ENCODE measurements at regions not wholly inside any gene's neighbourhood (a gene's known extent, or its start where the extent isn't known, plus 50 kb on each side); places are given as distances from the start of the nearest gene placed in this dataset.

DNA sequence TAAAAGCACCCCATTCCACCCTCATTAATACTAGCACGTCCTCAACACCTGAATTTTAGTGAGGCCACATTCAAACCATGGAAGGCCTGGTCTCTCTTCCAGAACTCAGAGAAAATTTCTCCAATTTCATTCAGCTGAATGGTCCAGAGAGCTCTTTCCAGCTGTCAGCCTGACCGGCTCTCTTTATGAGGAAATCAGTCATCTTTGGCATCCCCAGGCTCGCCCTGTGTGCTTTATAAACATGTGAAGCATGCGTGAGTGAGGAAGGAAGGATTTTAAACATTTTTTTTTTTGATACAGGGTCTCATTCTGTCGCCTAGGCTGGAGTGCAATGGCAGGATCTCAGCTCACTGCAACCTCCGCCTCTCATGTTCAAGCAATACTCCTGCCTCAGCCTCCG, 1812.9 kb upstream of the TENM3 start:
- H3K18ac ChIP-seq (ENCODE audit: low read length): no peak overlapping the region
- H4K8ac ChIP-seq (ENCODE audit: low read depth, low read length): no peak overlapping the region
- no peaks in the 10 kb centered on the region for H3K27me3 ChIP-seq (ENCODE audit: control insufficient read depth in 3 of 3, insufficient read depth in 3 of 3, low read depth in 1 of 3, low read length in 3 of 3)
- no peaks in the 10 kb centered on the region for H3K36me3 ChIP-seq (replicated peaks in 1 of 2; ENCODE audit: control insufficient read depth in 2 of 2, insufficient read depth in 2 of 2, low read length in 2 of 2)
- H3K4me3 ChIP-seq (ENCODE audit: low read length in 2 of 2): no peak overlapping the region
- no peak overlapping the region for H3K27ac ChIP-seq (replicated peaks; ENCODE audit: low read length)
- no peak overlapping the region for H2BK15ac ChIP-seq (ENCODE audit: low read length)
- no peak overlapping the region for H3K4ac ChIP-seq (ENCODE audit: low read length)
- no peak overlapping the region for H2BK5ac ChIP-seq (ENCODE audit: low read length)
- no CpG with 5 or more reads among the region's 7 CpGs for WGBS, 2 donors (ENCODE audit: extremely low coverage in 2 of 2, insufficient read length in 2 of 2, insufficient replicate concordance in 1 of 2)
- H2BK12ac ChIP-seq (ENCODE audit: low read length): no peak overlapping the region
- H3K9me3 ChIP-seq (replicated peaks in 1 of 2; ENCODE audit: control insufficient read depth in 2 of 2, insufficient read depth in 1 of 2, low read depth in 1 of 2, low read length in 2 of 2): no peaks in the 10 kb centered on the region
- no peak for DNase-seq (ENCODE audit: low spot score)
- H3K23ac ChIP-seq (ENCODE audit: low read depth, low read length, poor library complexity): no peak overlapping the region
- no peak overlapping the region for H3K4me2 ChIP-seq (ENCODE audit: insufficient read depth, low read length, poor library complexity, severe bottlenecking)
- H2AFZ ChIP-seq (ENCODE audit: low read length): no peak overlapping the region
- no peak overlapping the region for H2BK120ac ChIP-seq (ENCODE audit: low read depth, low read length)
- H2AK5ac ChIP-seq (ENCODE audit: low read depth, low read length): no peak overlapping the region
- peaks cover 2% of the 10 kb centered on the region in 2 donors for H3K4me1 ChIP-seq (ENCODE audit: control insufficient read depth in 2 of 2, insufficient read depth in 1 of 2, low read depth in 1 of 2, low read length in 2 of 2)
- H3K9ac ChIP-seq (ENCODE audit: low read depth, low read length, poor library complexity): no peak overlapping the region
- H3K14ac ChIP-seq (ENCODE audit: low read length): no peak overlapping the region
- no peak overlapping the region for H4K91ac ChIP-seq (ENCODE audit: low read depth, low read length, poor library complexity)
- no peaks in the 10 kb centered on the region for H3K79me1 ChIP-seq (ENCODE audit: low read depth, low read length)

DNA sequence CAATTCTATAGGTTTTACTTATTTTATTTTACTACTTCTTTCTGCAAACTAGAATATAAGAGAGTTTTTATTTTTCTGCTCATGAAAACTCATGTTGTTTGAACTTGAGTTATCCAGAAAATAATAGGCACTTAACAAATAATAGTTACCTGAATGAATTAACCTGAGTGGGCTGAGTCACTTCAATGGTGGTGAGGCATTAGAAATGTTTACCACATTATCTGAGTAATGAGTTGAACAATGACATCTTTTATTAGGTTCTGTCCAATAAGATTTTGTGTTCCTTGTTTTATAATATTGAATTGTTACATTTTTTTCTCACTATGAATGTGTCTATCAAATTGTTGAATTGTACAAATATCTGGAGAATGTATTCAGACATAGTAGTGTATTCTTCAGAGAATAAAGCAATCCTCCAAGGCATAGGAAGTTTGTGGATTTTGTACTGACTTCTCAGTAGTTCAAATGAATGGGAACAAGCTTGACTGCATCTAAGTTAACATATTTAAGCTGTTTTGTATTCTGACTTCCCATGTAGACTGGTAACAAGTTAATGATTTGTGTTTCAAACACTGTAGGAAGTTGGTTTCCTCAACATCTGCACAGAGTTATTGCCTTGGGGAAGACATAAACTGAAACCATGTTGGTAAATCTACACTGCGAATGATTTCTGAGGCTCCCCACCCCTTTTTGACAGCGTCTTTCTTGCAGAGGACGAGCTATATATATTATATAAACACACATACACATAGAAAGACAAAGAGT, 1808.9 kb upstream of the TENM3 start:
- no peak overlapping the region for H2AK5ac ChIP-seq (ENCODE audit: low read depth, low read length)
- no peak overlapping the region for H3K18ac ChIP-seq (ENCODE audit: low read length)
- peak overlapping the region; percentile 71 for H2AFZ ChIP-seq (ENCODE audit: low read length)
- H3K79me1 ChIP-seq (ENCODE audit: low read depth, low read length): no peaks in the 10 kb centered on the region
- DNase-seq (ENCODE audit: low spot score): no peak
- no peak overlapping the region for H4K91ac ChIP-seq (ENCODE audit: low read depth, low read length, poor library complexity)
- H3K9ac ChIP-seq (ENCODE audit: low read depth, low read length, poor library complexity): no peak overlapping the region
- H3K36me3 ChIP-seq (replicated peaks in 1 of 2; ENCODE audit: control insufficient read depth in 2 of 2, insufficient read depth in 2 of 2, low read length in 2 of 2): no peaks in the 10 kb centered on the region
- H3K4me2 ChIP-seq (ENCODE audit: insufficient read depth, low read length, poor library complexity, severe bottlenecking): no peak overlapping the region
- no peak overlapping the region for H2BK15ac ChIP-seq (ENCODE audit: low read length)
- H2BK5ac ChIP-seq (ENCODE audit: low read length): no peak overlapping the region
- no peak overlapping the region for H3K27ac ChIP-seq (replicated peaks; ENCODE audit: low read length)
- no peak overlapping the region for H3K4me3 ChIP-seq (ENCODE audit: low read length in 2 of 2)
- no peak overlapping the region for H2BK120ac ChIP-seq (ENCODE audit: low read depth, low read length)
- no peak overlapping the region for H3K14ac ChIP-seq (ENCODE audit: low read length)
- no peaks in the 10 kb centered on the region for H3K9me3 ChIP-seq (replicated peaks in 1 of 2; ENCODE audit: control insufficient read depth in 2 of 2, insufficient read depth in 1 of 2, low read depth in 1 of 2, low read length in 2 of 2)
- WGBS, 2 donors (ENCODE audit: extremely low coverage in 2 of 2, insufficient read length in 2 of 2, insufficient replicate concordance in 1 of 2): no CpG with 5 or more reads among the region's 3 CpGs
- no peak overlapping the region for H2BK12ac ChIP-seq (ENCODE audit: low read length)
- no peak overlapping the region for H3K23ac ChIP-seq (ENCODE audit: low read depth, low read length, poor library complexity)
- H3K4ac ChIP-seq (ENCODE audit: low read length): no peak overlapping the region
- peaks cover 2% of the 10 kb centered on the region in 2 donors for H3K4me1 ChIP-seq (ENCODE audit: control insufficient read depth in 2 of 2, insufficient read depth in 1 of 2, low read depth in 1 of 2, low read length in 2 of 2)
- H4K8ac ChIP-seq (ENCODE audit: low read depth, low read length): no peak overlapping the region
- H3K27me3 ChIP-seq (ENCODE audit: control insufficient read depth in 3 of 3, insufficient read depth in 3 of 3, low read depth in 1 of 3, low read length in 3 of 3): no peaks in the 10 kb centered on the region

DNA sequence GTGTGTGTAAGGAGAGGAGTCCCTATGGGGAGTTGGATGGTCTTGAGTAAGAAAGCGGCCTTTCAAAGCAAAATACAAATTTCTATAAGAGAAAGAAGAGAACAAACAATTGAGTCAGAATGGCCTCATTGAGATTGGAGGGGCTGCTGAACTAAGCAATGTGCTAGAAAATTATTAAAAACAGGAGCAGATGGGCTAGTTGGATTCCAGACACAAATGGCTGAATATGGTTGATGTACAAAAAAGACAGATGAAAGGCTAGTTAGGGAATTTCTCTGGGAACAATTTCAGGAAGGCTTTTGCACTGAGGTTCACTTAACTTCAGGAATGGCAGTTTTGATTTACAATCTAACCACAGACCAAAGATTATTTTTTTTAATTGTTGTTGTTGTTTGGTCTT, 1806.8 kb upstream of the TENM3 start:
- no peak overlapping the region for H3K9ac ChIP-seq (ENCODE audit: low read depth, low read length, poor library complexity)
- H3K36me3 ChIP-seq (replicated peaks in 1 of 2; ENCODE audit: control insufficient read depth in 2 of 2, insufficient read depth in 2 of 2, low read length in 2 of 2): no peaks in the 10 kb centered on the region
- no peaks in the 10 kb centered on the region for H3K9me3 ChIP-seq (replicated peaks in 1 of 2; ENCODE audit: control insufficient read depth in 2 of 2, insufficient read depth in 1 of 2, low read depth in 1 of 2, low read length in 2 of 2)
- H2BK5ac ChIP-seq (ENCODE audit: low read length): no peak overlapping the region
- no peak overlapping the region for H2BK15ac ChIP-seq (ENCODE audit: low read length)
- H2BK12ac ChIP-seq (ENCODE audit: low read length): no peak overlapping the region
- no peak overlapping the region for H3K18ac ChIP-seq (ENCODE audit: low read length)
- no peak overlapping the region for H4K8ac ChIP-seq (ENCODE audit: low read depth, low read length)
- no peak overlapping the region for H3K4me2 ChIP-seq (ENCODE audit: insufficient read depth, low read length, poor library complexity, severe bottlenecking)
- no peaks in the 10 kb centered on the region for H3K79me1 ChIP-seq (ENCODE audit: low read depth, low read length)
- H3K27me3 ChIP-seq (ENCODE audit: control insufficient read depth in 3 of 3, insufficient read depth in 3 of 3, low read depth in 1 of 3, low read length in 3 of 3): no peaks in the 10 kb centered on the region
- H3K4ac ChIP-seq (ENCODE audit: low read length): no peak overlapping the region
- no peak overlapping the region for H2BK120ac ChIP-seq (ENCODE audit: low read depth, low read length)
- no peak overlapping the region for H4K91ac ChIP-seq (ENCODE audit: low read depth, low read length, poor library complexity)
- no peak overlapping the region for H3K14ac ChIP-seq (ENCODE audit: low read length)
- DNase-seq (ENCODE audit: low spot score): no peak
- H3K27ac ChIP-seq (replicated peaks; ENCODE audit: low read length): no peak overlapping the region
- H3K4me1 ChIP-seq (ENCODE audit: control insufficient read depth in 2 of 2, insufficient read depth in 1 of 2, low read depth in 1 of 2, low read length in 2 of 2): peaks cover 0 to 2% of the 10 kb centered on the region in 2 donors
- H2AK5ac ChIP-seq (ENCODE audit: low read depth, low read length): no peak overlapping the region
- H2AFZ ChIP-seq (ENCODE audit: low read length): peak overlapping the region; percentile 55
- H3K23ac ChIP-seq (ENCODE audit: low read depth, low read length, poor library complexity): no peak overlapping the region
- no peak overlapping the region for H3K4me3 ChIP-seq (ENCODE audit: low read length in 2 of 2)
- no CpG with 5 or more reads among the region's 1 CpG for WGBS, 2 donors (ENCODE audit: extremely low coverage in 2 of 2, insufficient read length in 2 of 2, insufficient replicate concordance in 1 of 2)

- no peak overlapping the region for H3K23ac ChIP-seq (ENCODE audit: low read depth, low read length, poor library complexity)
- no peaks in the 10 kb centered on the region for H3K9me3 ChIP-seq (replicated peaks in 1 of 2; ENCODE audit: control insufficient read depth in 2 of 2, insufficient read depth in 1 of 2, low read depth in 1 of 2, low read length in 2 of 2)
- no peak overlapping the region for H2BK15ac ChIP-seq (ENCODE audit: low read length)
- no peak overlapping the region for H3K4me3 ChIP-seq (ENCODE audit: low read length in 2 of 2)
- H3K36me3 ChIP-seq (replicated peaks in 1 of 2; ENCODE audit: control insufficient read depth in 2 of 2, insufficient read depth in 2 of 2, low read length in 2 of 2): no peaks in the 10 kb centered on the region
- no peak overlapping the region for H2BK120ac ChIP-seq (ENCODE audit: low read depth, low read length)
- no peaks in the 10 kb centered on the region for H3K27me3 ChIP-seq (ENCODE audit: control insufficient read depth in 3 of 3, insufficient read depth in 3 of 3, low read depth in 1 of 3, low read length in 3 of 3)
- no peak overlapping the region for H2AFZ ChIP-seq (ENCODE audit: low read length)
- H2AK5ac ChIP-seq (ENCODE audit: low read depth, low read length): no peak overlapping the region
- no peak overlapping the region for H4K8ac ChIP-seq (ENCODE audit: low read depth, low read length)
- DNase-seq (ENCODE audit: low spot score): no peak
- no peak overlapping the region for H2BK12ac ChIP-seq (ENCODE audit: low read length)
- H3K79me1 ChIP-seq (ENCODE audit: low read depth, low read length): no peaks in the 10 kb centered on the region
- H2BK5ac ChIP-seq (ENCODE audit: low read length): no peak overlapping the region
- H3K18ac ChIP-seq (ENCODE audit: low read length): no peak overlapping the region
- no peak overlapping the region for H3K4me2 ChIP-seq (ENCODE audit: insufficient read depth, low read length, poor library complexity, severe bottlenecking)
- peaks cover 0 to 2% of the 10 kb centered on the region in 2 donors for H3K4me1 ChIP-seq (ENCODE audit: control insufficient read depth in 2 of 2, insufficient read depth in 1 of 2, low read depth in 1 of 2, low read length in 2 of 2)
- H3K4ac ChIP-seq (ENCODE audit: low read length): no peak overlapping the region
- WGBS, 2 donors (ENCODE audit: extremely low coverage in 2 of 2, insufficient read length in 2 of 2, insufficient replicate concordance in 1 of 2): no CpG with 5 or more reads among the region's 5 CpGs
- H4K91ac ChIP-seq (ENCODE audit: low read depth, low read length, poor library complexity): no peak overlapping the region
- no peak overlapping the region for H3K9ac ChIP-seq (ENCODE audit: low read depth, low read length, poor library complexity)
- H3K27ac ChIP-seq (replicated peaks; ENCODE audit: low read length): no peak overlapping the region
- H3K14ac ChIP-seq (ENCODE audit: low read length): no peak overlapping the region
Observed at GRCh38 chr4:180437601-180438000, 1805.6 kb upstream of the TENM3 start.

Data from neuronal stem cell (in vitro differentiated cells).